ENCODE measurements at regions not wholly inside any gene's neighbourhood (a gene's known extent, or its start where the extent isn't known, plus 50 kb on each side); places are given as distances from the start of the nearest gene placed in this dataset.

- TF ChIP-seq JUND (CRISPR knock-in tag; IDR thresholded peaks at IDR 0.05) (no peak), ZFX (CRISPR knock-in tag; IDR thresholded peaks at IDR 0.05; ENCODE audit: low read depth) (no peak), CTCF (CRISPR knock-in tag; IDR thresholded peaks at IDR 0.05) (no peak), GABPA (IDR thresholded peaks at IDR 0.05; ENCODE audit: low read depth, low read length) (no peak), GABPA (CRISPR knock-in tag; IDR thresholded peaks at IDR 0.05; ENCODE audit: low read depth) (no peak), ATF3 (CRISPR knock-in tag; IDR thresholded peaks at IDR 0.05) (no peak), SP2 (CRISPR knock-in tag; IDR thresholded peaks at IDR 0.05) (no peak), TAF15 (IDR thresholded peaks at IDR 0.05; ENCODE audit: low read depth, low read length, poor library complexity, severe bottlenecking) (no peak), ESRRA (CRISPR knock-in tag; IDR thresholded peaks at IDR 0.05; ENCODE audit: low read depth) (no peak), PATZ1 (CRISPR knock-in tag; IDR thresholded peaks at IDR 0.05) (no peak), GPN1 (CRISPR knock-in tag; IDR thresholded peaks at IDR 0.05; ENCODE audit: borderline replicate concordance) (no peak), E2F5 (CRISPR knock-in tag; conservative IDR thresholded peaks at IDR 0.05) (no peak)
These were observed 94.5 kb upstream of the GRIN2B start for GRCh38 chr12:14075797-14076393.

All from HepG2 (cell line).